HG02571 (cell line): ENCODE measurements at regions not wholly inside any gene's neighbourhood (a gene's known extent, or its start where the extent isn't known, plus 50 kb on each side); places are given as distances from the start of the nearest gene placed in this dataset.

Experiments used
- ATAC-seq: cut with Tn5 transposase; IDR thresholded peaks from one replicate; pipeline ENCODE4 v1.9.1; 2021; ENCODE audit warnings: mild to moderate bottlenecking, moderate library complexity; ENCODE audit not compliant: unreplicated experiment

DNA sequence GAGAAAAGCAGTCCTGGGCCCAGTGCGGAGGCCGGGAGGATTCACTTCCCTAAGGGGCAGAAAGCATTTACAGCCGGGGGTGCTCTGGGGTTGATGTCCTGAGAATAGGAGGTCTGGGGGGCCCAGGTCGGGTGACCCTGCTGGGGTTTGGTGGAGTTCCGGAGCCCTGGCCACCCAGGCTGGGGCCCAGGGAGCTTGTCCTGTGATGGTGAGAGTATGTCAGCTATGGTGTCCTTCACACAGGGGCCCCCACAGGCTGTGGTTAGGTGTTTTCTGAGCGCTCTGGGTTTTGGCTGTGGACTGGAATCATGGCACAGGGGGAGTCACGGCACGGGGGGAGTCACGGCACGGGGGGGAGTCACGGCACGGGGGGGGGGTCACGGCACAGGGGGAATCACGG is 54.5 kb upstream of the TMEM18 start:
- no peak for ATAC-seq

DNA sequence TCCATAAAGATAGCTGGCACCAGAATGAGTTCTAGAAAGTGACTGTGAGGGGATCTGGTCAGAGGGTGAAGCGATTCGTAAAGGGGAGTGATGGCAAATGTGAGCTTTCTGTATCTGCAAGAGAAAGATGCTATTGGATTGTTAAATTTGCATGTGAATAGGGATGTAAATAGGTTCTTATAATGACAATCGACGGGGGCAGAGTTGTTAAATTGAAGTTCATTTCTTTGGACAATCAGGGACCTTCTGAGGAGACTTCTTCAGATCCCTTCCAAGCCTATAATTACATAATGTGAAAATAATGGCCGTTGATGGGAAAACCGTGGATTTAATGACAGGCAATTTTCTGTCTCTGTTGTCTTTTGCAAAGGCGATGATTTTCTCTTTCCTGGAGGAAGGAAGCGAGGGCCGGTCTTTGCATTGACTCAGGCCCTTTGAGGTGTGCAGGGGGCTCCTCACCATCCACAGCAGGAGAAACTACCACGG is 52.2 kb upstream of the TMEM18 start:
- ATAC-seq = no peak

- no peak for ATAC-seq
Observed at GRCh38 chr2:728165-728564, 51.0 kb upstream of the TMEM18 start.

GRCh38 chr2:727071-727470 is 49.9 kb upstream of the TMEM18 start:
- ATAC-seq = peak; percentile 69
